Spleen (tissue), 11 donors: ENCODE measurements at regions not wholly inside any gene's neighbourhood (a gene's known extent, or its start where the extent isn't known, plus 50 kb on each side); places are given as distances from the start of the nearest gene placed in this dataset.

Experiments
- DNase-seq: peaks from one replicate; pipeline ENCODE4 v3.0.0-alpha.2; 2020
- H3K27ac ChIP-seq, 8 donors: fragments of 200-600 bp; sonication (generic) in 7 of 8; 1 replicate in 4 of 8; 2 replicates in 4 of 8; pipeline versions ENCODE4 v1.5.0 to v1.8.0; 2016 to 2021; ENCODE audit warnings: inconsistent platforms in 4 of 8, mild to moderate bottlenecking in 4 of 8, moderate library complexity in 1 of 8
- H3K27me3 ChIP-seq, 7 donors: fragments of 200-600 bp; sonication (generic) in 6 of 7; replicated peaks in 1 of 7; 1 replicate in 4 of 7; 2 replicates in 3 of 7; pipeline versions ENCODE4 v1.5.0 to v1.8.0; 2016 to 2021; ENCODE audit warnings: inconsistent platforms in 3 of 7, mild to moderate bottlenecking in 1 of 7
- H3K36me3 ChIP-seq, 6 donors: fragments of 200-600 bp; sonication (generic) in 5 of 6; 1 replicate in 4 of 6; 2 replicates in 2 of 6; pipeline versions ENCODE4 v1.5.0 to v1.8.0; 2016 to 2021; ENCODE audit warnings: inconsistent platforms in 2 of 6
- H3K4me1 ChIP-seq, 6 donors: fragments of 200-600 bp; sonication (generic) in 5 of 6; 1 replicate in 3 of 6; 2 replicates in 3 of 6; pipeline versions ENCODE4 v1.5.0 to v1.8.0; 2016 to 2021; ENCODE audit warnings: inconsistent platforms in 3 of 6
- H3K4me3 ChIP-seq, 8 donors: fragments of 200-600 bp; sonication (generic) in 7 of 8; 1 replicate in 4 of 8; 2 replicates in 4 of 8; pipeline versions ENCODE4 v1.5.0 to v1.8.0; 2016 to 2021; ENCODE audit warnings: inconsistent platforms in 4 of 8, mild to moderate bottlenecking in 4 of 8, moderate library complexity in 2 of 8
- H3K9me3 ChIP-seq, 8 donors: fragments of 200-600 bp; sonication (generic) in 7 of 8; 1 replicate in 4 of 8; 2 replicates in 4 of 8; pipeline versions ENCODE4 v1.5.0 to v1.8.0; 2016 to 2021; ENCODE audit warnings: inconsistent platforms in 4 of 8
- POLR2A ChIP-seq, 3 donors: fragments of 450-650 bp; IDR thresholded peaks; one replicate each; pipeline ENCODE4 v1.5.1; 2017; ENCODE audit warnings: antibody characterized with exemption in 3 of 3, mild to moderate bottlenecking in 1 of 3
- POLR2AphosphoS5 ChIP-seq, 3 donors: sonication (generic); formaldehyde crosslinking; IDR thresholded peaks; one replicate each; pipeline ENCODE4 v1.5.1; 2017; ENCODE audit warnings: antibody characterized with exemption in 3 of 3
- WGBS, 5 donors: extraction: QIAGEN DNeasy Blood & Tissue Kit in 3 of 5; methylation state at CpG; one replicate each; pipeline versions ENCODE4 v1.1.5 to v1.1.7; 2013 to 2018; 5-methylcytosine and 5-hydroxymethylcytosine counted together
- intact Hi-C: fragments of 100-400 bp; cut with DNase I; formaldehyde crosslinking; loops from one replicate; pipeline ENCODE4 v1.15.0; 2023; ENCODE audit warnings: low total_unique reads
- TF ChIP-seq, protein P1 (sequence below), 11 experiments: fragments of 200-600 bp in 7 of 11; fragments of 450-650 bp in 4 of 11; sonication (generic) in 4 of 11; IDR thresholded peaks in 8 of 11; conservative IDR thresholded peaks in 3 of 11; 1 replicate in 7 of 11; 2 replicates in 4 of 11; pipeline versions ENCODE4 v1.4.0 to v1.8.0; 2016 to 2021; ENCODE audit warnings: antibody characterized with exemption in 11 of 11, inconsistent platforms in 4 of 11, mild to moderate bottlenecking in 1 of 11
- donor health status: healthy with polysubstance abuse.
- donor health status: DM: no; HTN: no; CAD: no; lungs with moderate emphysema.
- donor health status: DM: no; HTN: no; CAD: no.
- donor health status: Bipolar disorder and iron deficiency.
- donor health status: healthy.
- donor health status: DM: no; HTN: no; CAD: no.
- donor health status: DM: yes; HTN: yes; CAD: no.

DNA sequence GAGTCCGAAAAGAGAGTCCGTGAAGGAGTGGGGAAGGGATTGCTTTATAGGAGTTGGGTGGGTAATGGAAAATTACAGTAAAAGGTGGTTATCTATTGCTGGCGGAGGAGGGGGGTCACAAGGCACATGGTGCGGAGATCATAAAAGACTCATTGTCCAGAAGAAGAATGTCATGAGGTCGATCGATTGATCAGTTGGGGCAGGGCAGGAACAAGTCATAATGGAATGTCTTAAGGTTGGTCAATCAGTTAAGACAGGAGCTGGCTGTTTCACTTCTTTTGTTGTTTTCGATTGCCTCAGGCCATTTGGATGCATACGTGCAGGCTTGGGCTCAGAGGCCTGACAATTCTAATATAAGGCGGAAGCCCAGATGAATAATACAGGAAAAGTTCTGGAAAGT, 473.0 kb upstream of the TNP1 start:
- no peak overlapping the region for H3K4me3 ChIP-seq
- intact Hi-C loops = no loop called here
- no peak overlapping the region for H3K27ac ChIP-seq
- no peak for DNase-seq
- no peaks in the 10 kb centered on the region for H3K9me3 ChIP-seq
- H3K4me1 ChIP-seq = peaks cover 0 to 10% (median 0%) of the 10 kb centered on the region in 6 donors
- peaks cover 0 to 3% (median 0%) of the 10 kb centered on the region in 7 donors for H3K27me3 ChIP-seq
- no peaks in the 10 kb centered on the region for H3K36me3 ChIP-seq
- 94 to 97% (median 95%) methylated on average over 9 of the region's 9 CpGs for WGBS, 5 donors
- TF ChIP-seq POLR2AphosphoS5 (IDR thresholded peaks at IDR 0.05) (no peak), POLR2A (IDR thresholded peaks at IDR 0.05) (no peak)
- TF ChIP-seq, protein P1, sequence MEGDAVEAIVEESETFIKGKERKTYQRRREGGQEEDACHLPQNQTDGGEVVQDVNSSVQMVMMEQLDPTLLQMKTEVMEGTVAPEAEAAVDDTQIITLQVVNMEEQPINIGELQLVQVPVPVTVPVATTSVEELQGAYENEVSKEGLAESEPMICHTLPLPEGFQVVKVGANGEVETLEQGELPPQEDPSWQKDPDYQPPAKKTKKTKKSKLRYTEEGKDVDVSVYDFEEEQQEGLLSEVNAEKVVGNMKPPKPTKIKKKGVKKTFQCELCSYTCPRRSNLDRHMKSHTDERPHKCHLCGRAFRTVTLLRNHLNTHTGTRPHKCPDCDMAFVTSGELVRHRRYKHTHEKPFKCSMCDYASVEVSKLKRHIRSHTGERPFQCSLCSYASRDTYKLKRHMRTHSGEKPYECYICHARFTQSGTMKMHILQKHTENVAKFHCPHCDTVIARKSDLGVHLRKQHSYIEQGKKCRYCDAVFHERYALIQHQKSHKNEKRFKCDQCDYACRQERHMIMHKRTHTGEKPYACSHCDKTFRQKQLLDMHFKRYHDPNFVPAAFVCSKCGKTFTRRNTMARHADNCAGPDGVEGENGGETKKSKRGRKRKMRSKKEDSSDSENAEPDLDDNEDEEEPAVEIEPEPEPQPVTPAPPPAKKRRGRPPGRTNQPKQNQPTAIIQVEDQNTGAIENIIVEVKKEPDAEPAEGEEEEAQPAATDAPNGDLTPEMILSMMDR (IDR thresholded peaks at IDR 0.05 in 8 of 11, conservative IDR thresholded peaks at IDR 0.05 in 3 of 11) = no peak

DNA sequence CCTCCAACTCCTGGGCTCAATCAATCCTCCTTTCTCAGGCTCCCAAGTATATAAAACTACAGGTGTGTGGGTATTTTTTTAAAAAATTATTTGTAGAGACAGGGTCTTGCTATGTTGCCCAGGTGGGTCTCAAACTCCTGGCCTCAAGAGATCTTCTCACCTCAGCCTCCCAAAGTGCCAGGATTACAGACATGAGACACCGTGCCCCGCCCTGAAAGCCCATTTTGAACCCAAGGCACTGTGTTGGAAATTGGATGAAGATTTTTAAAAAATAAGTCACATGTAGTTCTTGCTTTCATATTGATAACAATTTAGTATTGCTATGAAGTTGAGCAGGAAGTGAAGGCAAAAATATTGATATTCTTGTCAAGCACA, 472.5 kb upstream of the TNP1 start:
- intact Hi-C loops = no loop called here
- Histone ChIP-seq H3K36me3 (no peaks in the 10 kb centered on the region), H3K27ac (no peak overlapping the region), H3K27me3 (peaks cover 0 to 3% (median 0%) of the 10 kb centered on the region in 7 donors), H3K4me1 (peaks cover 0 to 10% (median 0%) of the 10 kb centered on the region in 6 donors), H3K4me3 (no peak overlapping the region), H3K9me3 (no peaks in the 10 kb centered on the region)
- TF ChIP-seq POLR2A (IDR thresholded peaks at IDR 0.05) (no peak), POLR2AphosphoS5 (IDR thresholded peaks at IDR 0.05) (no peak)
- DNase-seq = no peak
- WGBS, 5 donors = 92 to 96% (median 94%) methylated on average over 2 of the region's 2 CpGs

- intact Hi-C loops = no loop called here
- H3K4me3 ChIP-seq = no peak overlapping the region
- DNase-seq = no peak
- H3K36me3 ChIP-seq = no peaks in the 10 kb centered on the region
- peaks cover 0 to 10% (median 0%) of the 10 kb centered on the region in 6 donors for H3K4me1 ChIP-seq
- peak overlapping the region in 3 of 8 donors; percentile 13 to 46 (median 39) for H3K27ac ChIP-seq
- H3K27me3 ChIP-seq = peaks cover 0 to 3% (median 0%) of the 10 kb centered on the region in 7 donors
- TF ChIP-seq POLR2AphosphoS5 (IDR thresholded peaks at IDR 0.05) (no peak), POLR2A (IDR thresholded peaks at IDR 0.05) (no peak)
- TF ChIP-seq, protein P1 (IDR thresholded peaks at IDR 0.05 in 8 of 11, conservative IDR thresholded peaks at IDR 0.05 in 3 of 11) = no peak
- 45 to 65% (median 60%) methylated on average over 3 of the region's 3 CpGs for WGBS, 5 donors
- no peaks in the 10 kb centered on the region for H3K9me3 ChIP-seq
These were observed 471.9 kb upstream of the TNP1 start for GRCh38 chr2:217331523-217332416.

DNA sequence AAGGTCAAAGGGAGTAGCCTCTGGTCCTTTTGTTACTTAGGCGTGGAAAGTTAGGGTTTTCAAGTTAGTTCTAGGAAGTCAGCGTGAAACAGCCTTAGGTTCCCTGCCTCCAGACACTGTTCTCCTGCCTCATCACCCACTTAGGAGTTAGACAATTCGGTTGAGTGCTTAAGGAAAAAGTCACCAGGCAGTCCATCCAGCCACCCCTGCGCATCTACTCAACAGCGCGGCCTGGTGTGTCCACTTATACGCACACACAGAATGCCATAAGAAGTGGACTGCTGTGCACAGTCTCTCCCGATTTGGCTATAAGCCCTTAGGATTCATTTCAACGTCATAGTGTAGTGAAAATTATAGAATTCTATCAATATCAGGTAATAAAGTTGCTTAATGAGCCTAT, 470.8 kb upstream of the TNP1 start:
- no peak overlapping the region for H3K27ac ChIP-seq
- no peak for DNase-seq
- intact Hi-C loops = no loop called here
- no peaks in the 10 kb centered on the region for H3K9me3 ChIP-seq
- no peaks in the 10 kb centered on the region for H3K36me3 ChIP-seq
- H3K4me3 ChIP-seq = no peak overlapping the region
- H3K4me1 ChIP-seq = peaks cover 0 to 10% (median 0%) of the 10 kb centered on the region in 6 donors
- TF ChIP-seq POLR2AphosphoS5 (IDR thresholded peaks at IDR 0.05) (no peak), POLR2A (IDR thresholded peaks at IDR 0.05) (no peak)
- TF ChIP-seq, protein P1 (IDR thresholded peaks at IDR 0.05 in 8 of 11, conservative IDR thresholded peaks at IDR 0.05 in 3 of 11) = no peak
- 92 to 95% (median 94%) methylated on average over 9 of the region's 9 CpGs for WGBS, 5 donors
- H3K27me3 ChIP-seq = peaks cover 0 to 10% (median 0%) of the 10 kb centered on the region in 7 donors
